NCI-H1417 treated with DMSO at 0.1 percent for 48 hours (cell line): ENCODE measurements at regions not wholly inside any gene's neighbourhood (a gene's known extent, or its start where the extent isn't known, plus 50 kb on each side); places are given as distances from the start of the nearest gene placed in this dataset.
A peak's percentile ranks its signal among the peaks of the same experiment; 100 is the strongest.

Experiments used
- DNase-seq: peaks from one replicate; lab custom pipeline; 2025; lab: John Stamatoyannopoulos, UW

DNA sequence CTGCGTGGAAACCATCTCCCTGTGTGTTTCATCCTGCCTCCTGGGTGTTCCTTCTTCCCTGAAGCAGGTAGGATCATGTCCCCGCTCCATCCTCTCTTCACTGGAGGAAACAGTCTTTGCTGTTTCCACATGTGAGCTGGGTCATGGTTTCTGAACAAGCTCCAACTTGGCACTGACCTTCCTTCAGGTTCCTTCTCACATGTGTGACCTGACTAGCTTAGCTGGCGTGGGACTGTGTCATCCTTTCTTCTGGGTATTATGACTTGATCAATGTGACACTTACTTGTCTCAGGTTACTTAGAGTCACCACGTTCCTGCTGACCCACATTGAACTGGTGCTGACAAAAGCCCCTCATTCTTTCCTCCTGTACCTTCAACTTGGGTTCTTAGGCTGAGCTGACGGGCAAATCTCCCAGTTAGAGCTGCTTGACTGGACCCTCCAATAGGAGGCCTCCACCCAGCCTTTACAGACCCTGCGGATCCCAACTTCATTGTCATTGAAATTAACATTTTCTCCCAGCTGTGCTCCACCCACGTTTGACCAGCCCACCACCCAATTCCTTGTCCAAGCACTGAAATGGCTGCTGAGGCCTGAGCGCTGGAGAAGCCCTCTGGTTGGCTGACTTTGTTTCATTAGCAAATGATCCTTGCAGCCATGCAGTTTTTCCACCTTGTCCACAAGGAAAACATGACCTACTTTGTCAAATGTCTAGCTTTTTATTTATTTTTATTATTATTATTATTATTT is 128.1 kb downstream of the DDX1 start:
- no peak for DNase-seq

- no peak for DNase-seq
Observed at GRCh38 chr2:15720561-15721307, 129.1 kb downstream of the DDX1 start.

DNA sequence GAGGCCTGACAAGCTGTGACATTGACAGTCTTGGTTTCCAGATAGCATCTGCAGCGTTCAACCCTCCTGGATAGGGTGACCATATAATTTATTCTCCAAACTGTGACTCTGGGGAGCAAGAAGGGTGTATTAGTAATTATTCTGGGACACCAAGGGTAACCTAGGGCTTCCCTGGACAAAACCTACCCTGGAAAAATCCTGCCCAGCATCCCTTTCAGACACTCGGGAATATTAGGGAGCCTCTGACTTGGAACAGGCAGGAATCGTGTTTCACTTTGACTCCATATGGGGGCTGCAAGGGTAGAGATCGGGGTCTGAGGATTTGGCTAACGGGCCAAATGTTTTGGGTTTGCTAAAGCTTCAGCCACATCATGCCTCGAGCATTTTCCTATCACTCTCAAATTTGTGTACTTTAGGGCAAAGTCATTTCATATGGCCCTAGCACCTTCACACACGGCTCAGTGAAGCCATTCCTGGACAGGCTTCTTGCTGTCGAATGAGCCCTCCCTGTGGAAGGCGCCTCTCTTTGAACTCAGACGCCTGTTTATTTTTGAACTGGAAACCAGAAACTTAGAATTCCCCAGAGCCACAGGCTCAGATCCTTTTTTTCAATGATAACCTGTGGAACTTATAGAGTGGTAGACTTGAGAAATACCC is 129.9 kb downstream of the DDX1 start:
- DNase-seq = no peak

GRCh38 chr2:15722980-15723379 is 131.3 kb downstream of the DDX1 start:
- DNase-seq = no peak

- DNase-seq = no peak
Observed at GRCh38 chr2:15724235-15724634, 132.6 kb downstream of the DDX1 start.

GRCh38 chr2:15725101-15725781 is 133.6 kb downstream of the DDX1 start:
- no peak for DNase-seq

DNA sequence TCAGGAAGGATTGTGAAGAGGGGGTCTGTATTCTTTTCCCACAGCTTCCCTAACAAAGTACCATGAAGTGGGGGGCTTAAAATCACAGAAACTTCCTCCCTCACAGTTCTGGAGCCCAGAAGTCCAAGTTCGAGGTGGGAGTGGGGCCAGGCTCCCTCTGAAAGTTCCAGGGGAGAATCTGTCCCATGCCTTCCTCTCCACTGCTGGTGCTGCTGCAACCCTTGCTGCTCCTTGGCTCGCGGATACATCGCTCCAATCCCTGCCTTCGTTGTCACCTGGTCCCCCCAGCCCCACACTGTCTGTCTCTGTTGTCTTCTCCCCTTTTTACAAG is 134.1 kb downstream of the DDX1 start:
- no peak for DNase-seq

DNA sequence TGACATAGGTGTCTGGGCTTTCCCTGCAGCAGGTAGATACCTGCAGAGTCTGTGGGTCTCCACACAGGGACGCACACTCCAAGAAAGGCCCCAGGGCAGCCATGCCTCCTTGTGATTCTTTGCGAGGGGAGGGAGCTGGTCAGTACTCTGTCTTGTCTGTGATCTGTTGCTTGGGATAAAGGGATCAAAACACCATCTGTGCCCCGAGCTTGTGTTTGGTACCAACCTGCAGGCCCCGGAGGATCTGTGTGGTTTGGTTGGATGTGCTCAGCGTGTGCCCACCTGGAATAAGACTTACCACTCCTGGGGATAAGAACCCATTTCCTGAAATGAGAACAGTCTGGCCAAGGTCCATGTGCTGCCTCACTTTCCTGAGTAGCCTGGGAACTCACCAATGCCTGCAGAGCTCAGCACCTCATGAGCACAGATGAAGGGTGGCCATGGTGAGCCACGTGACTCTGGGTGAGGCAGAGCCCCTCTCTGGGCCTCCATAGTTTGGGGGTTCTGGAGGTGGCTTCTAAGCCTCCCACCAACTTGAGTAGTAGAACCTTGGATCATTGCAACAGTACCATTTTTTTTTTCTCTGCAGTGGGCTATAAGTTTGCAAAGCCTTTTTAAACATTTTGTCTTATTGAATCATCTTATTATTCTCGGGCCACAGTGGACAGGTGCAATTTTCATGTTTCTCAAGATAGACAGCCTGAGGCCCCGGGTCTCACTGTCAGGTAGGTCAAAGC is 134.8 kb downstream of the DDX1 start:
- no peak for DNase-seq

GRCh38 chr2:15727396-15728244 is 136.0 kb downstream of the DDX1 start:
- no peak for DNase-seq

DNA sequence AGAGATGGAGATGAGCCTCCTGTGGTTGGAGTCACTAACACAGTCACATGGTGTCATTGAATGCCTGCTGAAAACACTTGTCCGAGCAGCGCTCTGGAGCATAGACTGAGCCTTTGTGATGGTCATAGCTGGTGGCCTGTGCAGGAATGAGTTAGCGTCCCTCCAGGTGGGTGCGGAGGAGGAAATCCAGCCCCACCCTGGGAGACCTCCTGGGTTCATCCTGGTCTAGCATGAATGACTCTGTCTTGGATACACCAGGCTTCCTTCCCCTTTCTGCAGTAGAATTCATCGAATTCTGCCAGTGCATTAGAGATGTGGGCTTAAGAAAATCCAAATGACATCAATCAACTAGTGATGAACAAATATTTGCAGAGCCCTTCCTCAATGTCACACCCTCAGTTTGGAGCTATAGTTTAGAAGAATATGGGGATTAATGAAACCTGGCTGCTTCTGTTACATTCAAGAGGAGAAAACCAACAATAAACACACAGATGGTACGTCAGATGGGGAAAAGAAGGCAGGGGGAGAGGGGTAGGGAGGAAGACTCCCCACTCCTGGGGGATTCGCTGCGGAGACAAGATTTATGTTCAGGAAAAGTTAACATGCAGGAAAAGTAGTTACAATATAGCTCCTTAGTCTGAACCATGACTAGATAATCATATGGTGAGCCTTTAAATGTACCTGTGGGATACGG is 136.7 kb downstream of the DDX1 start:
- DNase-seq = no peak

DNA sequence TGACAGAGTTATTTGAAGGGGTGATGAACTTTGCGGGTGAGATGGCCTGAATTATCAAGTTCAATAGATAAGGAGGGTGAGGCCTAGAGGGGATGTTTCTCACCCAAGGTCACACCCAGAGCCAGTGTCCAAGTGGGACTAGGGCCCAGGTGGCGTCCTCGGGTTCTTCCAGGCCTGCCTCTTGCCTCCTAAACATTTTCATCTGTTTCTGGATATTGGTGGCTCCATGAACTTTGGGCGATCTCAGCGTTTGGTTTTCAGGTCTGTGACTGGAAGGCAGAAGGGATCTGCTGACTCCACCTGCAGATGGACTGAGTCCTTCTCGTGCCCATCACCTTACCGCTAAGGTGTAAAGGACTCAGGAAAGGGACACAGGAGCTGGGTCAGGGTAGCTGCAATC is 137.3 kb downstream of the DDX1 start:
- no peak for DNase-seq

DNA sequence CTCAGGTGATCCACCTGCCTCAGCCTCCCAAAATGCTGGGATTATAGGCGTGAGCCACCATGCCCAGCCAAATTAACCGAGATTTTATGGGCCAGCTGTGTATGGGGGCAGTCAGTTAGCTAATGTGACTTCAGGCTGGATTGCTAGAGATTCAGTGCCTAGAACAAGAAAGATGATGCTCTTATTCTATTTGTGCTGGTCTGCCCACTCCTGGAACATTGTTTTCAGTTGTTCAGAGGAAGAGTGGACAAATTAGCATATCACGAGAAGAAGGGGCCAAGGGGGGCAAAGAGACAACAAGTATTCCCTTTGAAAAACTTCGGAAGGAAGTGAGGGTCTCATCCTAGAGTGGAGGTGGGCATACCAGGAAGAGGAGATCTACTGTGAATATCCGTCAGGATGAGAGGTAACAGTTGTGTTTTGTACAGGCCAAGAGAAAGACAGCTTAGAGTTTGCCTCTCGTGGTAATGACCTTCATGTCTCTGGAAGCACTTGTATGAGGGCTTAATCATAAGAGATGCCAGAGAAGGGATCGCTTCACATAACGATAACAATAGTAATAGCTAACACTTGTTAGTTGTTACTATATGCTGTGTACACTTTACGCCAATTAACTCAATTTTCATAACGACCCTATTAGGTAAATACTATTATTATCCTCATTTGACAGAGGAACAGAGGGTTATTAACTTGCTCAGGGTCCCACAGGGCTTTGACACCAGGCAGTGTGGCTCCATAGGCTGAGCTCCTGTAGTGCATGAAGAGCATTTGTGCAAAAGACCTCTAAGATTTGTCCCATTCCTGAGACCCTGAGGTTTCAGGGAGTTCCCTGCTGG is 138.3 kb downstream of the DDX1 start:
- DNase-seq = peak; percentile 54

DNA sequence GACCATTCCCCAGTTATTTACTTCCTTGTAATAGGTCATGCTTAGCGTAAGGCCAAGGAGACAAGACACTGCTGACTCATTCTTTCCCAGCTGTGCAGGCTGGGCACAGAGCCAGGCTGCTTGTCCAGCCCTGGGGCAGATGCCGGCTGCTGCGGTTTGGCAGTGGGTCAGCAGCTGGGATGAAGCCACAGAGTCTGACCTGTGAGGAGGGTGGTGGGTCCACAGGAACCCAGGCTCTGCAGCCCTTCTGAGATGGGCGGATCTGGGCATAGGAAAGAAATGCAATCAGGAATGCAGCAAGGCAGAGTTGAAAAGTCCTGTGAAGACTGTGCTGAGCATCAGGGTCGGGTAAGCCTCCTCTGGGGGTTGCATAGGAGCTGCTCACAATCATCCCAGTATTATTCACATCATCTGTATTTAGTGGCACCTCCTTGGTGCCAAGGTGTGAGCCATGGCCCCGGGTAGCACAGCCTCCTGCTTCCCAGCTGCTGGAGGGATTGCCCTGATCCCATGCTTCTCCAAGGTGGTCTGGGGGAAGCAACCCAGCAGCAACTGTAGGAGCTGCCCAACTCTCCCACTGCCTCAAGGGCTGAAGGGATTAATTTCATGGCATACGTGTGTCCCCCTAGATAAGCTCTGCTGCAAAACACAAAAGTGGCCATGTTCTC is 139.0 kb downstream of the DDX1 start:
- DNase-seq = no peak

DNA sequence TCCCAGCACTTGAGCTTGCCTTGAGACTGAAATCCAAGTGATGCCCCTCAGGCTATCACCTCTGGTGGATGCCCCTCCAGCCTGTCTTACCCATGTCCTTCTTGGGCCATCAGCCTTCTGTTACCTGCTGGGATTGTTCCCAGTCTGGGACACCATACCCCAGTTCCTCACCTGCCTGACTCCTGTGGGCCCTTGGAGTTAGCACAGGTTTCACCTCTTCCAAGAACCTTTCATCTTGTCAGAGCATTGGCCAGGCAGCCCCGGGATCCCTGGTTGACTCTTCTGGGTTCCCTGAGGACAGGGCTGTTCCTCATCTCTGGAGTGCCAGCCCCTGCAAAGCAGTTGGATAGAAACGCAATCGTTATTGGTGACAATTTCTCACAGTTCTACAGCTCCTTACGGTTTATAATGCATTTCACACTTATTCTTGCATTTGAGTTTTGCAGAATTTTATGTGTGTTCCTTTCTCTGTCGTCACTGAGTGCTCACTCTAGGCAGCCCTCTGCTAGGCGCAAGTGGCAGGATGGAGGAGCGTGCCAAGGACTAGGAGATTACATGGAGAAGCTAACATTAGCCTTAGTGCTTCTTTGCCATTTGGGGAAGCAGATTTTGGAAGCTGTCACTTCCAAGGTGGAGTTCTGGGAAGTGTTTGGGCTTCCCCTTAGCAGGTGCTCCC is 139.7 kb downstream of the DDX1 start:
- DNase-seq = no peak

GRCh38 chr2:15731889-15732271 is 140.2 kb downstream of the DDX1 start:
- DNase-seq = no peak

DNA sequence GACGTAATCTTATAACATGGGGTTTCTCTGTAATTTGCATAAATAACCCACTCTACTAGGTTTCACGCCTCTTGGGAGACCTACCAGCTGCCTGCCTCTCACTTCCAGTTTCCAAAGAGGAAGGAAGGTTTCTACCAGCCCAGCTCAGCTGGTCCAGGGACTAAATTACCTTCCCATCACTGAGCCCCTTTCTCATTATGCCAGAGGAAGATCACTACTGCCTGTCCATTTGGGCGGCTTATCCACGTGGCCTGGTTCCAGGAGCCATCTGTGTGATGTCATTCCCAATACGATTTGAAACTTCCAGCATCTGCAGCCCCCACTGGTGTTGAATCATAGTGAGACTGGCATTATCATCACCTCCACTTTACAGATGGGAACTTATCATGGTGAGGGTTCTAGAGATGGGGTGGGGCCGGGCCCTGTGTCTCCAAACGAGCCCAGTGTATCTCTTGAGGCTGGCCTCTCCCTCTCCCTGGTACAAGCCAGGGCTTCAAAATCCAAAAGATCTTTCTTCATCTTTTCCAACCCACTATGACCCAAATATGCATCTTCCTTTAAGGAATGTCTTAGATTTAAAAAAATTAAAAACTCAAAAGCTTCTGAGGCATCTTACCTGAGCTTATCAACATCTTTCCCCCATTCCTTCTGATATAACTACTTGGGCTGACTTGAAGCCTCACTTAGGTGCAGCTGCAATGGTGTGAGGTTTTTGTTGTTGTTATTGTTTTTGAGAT is 140.8 kb downstream of the DDX1 start:
- no peak for DNase-seq

DNA sequence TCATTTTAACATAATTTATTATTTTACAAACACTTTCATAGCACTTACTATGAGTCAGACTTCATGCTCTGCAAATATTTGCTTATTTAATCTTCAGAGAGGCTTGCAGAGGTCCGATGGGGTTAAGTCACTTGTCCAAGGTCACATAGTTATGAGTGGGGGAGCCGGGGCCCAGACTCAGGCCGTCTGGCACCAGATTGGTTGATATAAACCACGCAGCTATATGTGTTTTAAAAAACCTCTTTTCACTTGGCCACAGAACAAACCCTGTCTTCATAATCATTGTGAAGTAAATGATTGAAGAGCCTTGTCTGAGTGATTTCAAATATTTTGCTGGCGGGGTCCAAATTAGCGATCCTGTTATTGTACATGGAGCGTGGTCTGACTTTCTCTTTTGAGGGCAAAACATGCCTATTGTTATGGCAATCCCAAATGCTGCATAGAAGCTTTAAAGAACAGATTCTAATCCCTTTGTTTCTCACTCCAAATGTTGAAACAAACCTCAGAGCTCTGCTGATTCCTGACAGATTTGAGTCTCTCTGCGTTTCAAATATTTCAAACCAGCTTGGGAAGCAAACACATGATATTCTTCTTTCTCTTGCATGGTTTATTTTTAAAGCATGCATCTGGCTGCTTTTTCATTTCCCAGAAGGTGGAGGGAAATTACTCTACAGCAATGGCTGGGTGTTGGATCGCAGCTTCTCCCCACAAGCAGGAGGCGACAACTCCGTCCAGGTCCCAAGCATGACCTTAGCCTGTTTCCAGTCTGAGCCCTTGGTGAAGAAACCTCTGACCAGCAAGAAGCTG is 142.4 kb downstream of the DDX1 start:
- no peak for DNase-seq
